Astrocyte of the spinal cord (primary cell): ENCODE measurements at regions not wholly inside any gene's neighbourhood (a gene's known extent, or its start where the extent isn't known, plus 50 kb on each side); places are given as distances from the start of the nearest gene placed in this dataset.

ENCODE experiments used
- DNase-seq: peaks from one replicate; pipeline ENCODE4 v3.0.0; 2011; ENCODE audit warnings: low read depth, low spot score
- H3K4me3 ChIP-seq: 2 replicates; pipeline ENCODE4 v1.5.1; 2011; ENCODE audit warnings: low read depth, mild to moderate bottlenecking, low read length, moderate library complexity
- in situ Hi-C: cut with HindIII; loops from 2 replicates; pipeline ENCODE4 v1.10.0; 2017; ENCODE audit warnings: low sequenced_read_pairs
- TF ChIP-seq, protein P1 (sequence below): IDR thresholded peaks from 2 replicates; pipeline ENCODE4 v1.5.1; 2012; ENCODE audit warnings: low read depth, mild to moderate bottlenecking, low read length, inconsistent platforms

DNA sequence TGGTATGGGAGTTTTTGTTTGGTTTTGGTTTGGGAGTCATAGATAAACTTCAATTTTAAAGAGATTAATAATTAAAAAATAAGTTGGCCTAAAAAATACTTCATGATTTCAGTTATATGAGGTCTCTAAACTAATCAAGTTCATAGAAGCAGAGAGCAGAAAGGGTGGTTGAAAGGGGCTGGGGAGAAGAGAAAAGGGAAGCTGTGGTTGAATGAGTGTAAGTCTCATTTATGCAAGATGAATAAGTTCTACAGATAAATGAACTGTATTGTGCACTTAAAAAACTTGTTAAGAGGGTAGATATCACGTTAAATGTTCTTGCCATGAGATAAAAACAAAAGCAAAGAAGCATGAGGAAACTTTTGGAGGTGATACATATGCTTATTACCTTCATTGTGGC is 188.7 kb downstream of the NSUN3 start:
- in situ Hi-C loops: no loop called here
- H3K4me3 ChIP-seq: no peak overlapping the region
- TF ChIP-seq, protein P1, sequence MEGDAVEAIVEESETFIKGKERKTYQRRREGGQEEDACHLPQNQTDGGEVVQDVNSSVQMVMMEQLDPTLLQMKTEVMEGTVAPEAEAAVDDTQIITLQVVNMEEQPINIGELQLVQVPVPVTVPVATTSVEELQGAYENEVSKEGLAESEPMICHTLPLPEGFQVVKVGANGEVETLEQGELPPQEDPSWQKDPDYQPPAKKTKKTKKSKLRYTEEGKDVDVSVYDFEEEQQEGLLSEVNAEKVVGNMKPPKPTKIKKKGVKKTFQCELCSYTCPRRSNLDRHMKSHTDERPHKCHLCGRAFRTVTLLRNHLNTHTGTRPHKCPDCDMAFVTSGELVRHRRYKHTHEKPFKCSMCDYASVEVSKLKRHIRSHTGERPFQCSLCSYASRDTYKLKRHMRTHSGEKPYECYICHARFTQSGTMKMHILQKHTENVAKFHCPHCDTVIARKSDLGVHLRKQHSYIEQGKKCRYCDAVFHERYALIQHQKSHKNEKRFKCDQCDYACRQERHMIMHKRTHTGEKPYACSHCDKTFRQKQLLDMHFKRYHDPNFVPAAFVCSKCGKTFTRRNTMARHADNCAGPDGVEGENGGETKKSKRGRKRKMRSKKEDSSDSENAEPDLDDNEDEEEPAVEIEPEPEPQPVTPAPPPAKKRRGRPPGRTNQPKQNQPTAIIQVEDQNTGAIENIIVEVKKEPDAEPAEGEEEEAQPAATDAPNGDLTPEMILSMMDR: no peak
- DNase-seq: no peak

DNA sequence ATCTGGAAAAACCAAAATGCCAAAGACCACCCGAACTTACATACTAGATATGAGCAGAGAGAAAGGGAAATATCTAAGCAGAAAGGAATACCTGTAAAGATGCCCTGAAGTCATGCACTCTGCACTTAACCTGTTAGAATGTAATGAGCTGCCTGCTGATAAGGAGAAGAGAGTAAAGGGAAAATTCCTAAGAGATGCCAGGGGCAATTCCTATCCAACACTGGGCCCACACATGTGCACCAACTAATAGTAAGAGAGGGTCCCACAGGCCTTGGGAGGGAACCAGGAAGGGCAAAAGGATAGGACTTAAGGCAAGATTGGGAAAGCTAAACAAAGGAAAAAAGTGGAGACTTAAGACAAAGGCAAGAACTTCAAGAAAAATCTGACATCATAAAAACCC is 189.5 kb downstream of the NSUN3 start:
- no peak overlapping the region for H3K4me3 ChIP-seq
- no peak for DNase-seq
- TF ChIP-seq, protein P1: no peak
- in situ Hi-C loops: no loop called here

DNA sequence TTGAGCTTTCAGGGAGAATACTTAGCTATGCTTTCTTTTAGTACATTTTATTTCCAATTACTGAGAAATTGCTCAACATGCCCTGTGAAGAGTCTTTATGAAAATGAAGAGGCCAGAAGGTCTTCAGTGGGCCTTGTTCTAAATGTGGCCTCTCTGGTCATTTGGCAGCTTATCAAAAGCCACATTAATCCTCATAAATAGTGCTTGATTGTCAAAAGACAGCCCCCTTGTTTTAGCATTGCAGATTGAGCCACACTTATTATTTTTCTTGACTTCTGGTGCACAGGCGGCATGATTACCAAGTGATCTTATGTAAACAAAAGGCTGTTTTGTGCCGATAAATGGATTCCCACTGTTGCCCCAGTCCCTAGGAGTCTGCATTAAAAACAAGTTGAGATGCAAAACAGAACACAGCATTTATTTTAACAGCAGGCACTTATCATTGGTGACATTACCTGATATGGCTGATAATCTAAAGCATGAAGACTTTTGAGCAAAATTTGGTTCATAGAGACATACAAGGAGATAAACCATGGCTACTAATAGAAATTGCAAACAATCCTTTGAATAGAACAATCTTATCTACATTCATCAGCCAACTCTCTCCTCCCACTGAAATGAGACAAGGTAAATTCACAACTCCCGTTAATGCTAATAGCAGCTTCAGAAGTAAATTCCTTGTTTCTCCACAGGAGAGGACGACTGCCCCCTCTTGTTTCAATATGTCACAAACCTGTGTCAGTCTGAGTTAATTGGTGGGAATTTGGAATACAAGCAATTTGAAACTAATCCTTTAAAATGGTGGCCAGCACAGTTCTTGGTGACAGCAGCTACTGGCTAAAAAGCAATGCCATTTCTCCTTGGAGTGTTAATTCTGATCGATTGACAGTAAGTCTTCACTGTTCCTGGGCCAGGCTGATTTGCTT is 194.3 kb downstream of the NSUN3 start:
- TF ChIP-seq, protein P1: no peak
- no peak for DNase-seq
- H3K4me3 ChIP-seq: no peak overlapping the region
- in situ Hi-C loops: no loop called here

DNA sequence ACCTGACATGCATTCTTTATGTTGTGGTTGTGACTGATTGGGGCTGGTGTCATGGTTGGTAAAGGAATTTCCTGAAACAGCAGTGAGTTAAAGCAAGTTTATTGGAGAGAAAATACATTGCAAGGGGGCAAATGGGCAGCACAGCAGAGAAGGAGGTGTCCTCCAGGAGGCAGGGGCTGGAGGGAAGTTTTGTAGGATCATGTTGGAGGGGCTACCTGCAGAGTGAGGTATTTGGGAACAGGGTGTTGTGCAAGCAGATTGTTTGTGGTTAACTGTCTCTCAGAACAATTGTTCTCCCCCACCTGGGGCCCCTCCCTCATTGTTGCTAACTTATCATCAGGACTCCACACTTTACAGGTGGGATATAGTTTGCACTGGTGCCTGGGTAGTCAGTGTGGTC is 196.0 kb downstream of the NSUN3 start:
- DNase-seq: no peak
- no peak overlapping the region for H3K4me3 ChIP-seq
- TF ChIP-seq, protein P1: no peak
- in situ Hi-C loops: no loop called here

DNA sequence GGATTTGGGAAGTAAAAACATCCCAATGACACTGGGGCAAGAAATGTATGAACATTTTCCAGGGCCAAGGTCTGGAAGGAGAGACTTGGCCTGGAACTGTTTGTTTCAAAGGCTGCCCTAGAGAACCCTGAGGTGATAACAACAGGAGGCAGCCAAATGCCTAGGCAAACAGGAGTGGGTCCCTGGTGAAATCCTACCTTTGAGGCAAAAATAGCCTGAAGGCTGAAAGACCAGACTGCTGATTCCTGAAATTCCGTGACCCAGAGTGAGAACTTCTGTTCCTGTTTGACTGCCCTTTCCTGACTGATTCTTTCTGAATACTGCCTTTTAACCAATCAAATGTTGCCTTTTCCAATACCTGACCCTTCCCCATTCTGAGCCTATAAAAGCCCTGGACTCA is 196.4 kb downstream of the NSUN3 start:
- no peak overlapping the region for H3K4me3 ChIP-seq
- in situ Hi-C loops: no loop called here
- TF ChIP-seq, protein P1: no peak
- no peak for DNase-seq

DNA sequence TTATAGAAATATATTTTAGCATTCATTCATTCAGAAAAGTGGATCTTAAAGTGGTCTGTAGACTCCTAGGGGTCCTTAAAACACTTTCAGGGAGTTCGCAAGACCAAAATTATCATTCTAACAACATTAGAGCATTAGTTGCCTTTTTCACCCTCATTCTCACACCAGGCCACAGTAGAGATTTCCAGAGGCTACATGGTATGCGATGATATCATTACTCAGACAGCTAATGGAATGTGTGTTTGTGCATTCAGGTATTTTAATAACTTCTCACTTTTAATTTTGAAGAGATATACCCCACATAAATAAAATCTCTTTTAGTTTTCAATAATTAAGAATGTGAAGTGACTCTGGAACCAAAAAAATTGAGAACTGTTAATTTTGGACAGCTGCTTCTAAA is 206.9 kb downstream of the NSUN3 start:
- TF ChIP-seq, protein P1: no peak
- H3K4me3 ChIP-seq: no peak overlapping the region
- in situ Hi-C loops: no loop called here
- DNase-seq: peak; percentile 13
